CD14-positive monocyte (primary cell): ENCODE measurements at regions not wholly inside any gene's neighbourhood (a gene's known extent, or its start where the extent isn't known, plus 50 kb on each side); places are given as distances from the start of the nearest gene placed in this dataset.

Experiments
- DNase-seq, 3 donors: peaks; one replicate each; pipeline ENCODE4 v3.0.0-alpha.2; 2011 to 2022
- H2AFZ ChIP-seq: 2 replicates; pipeline ENCODE4 v1.6.0; 2012; ENCODE audit warnings: mild to moderate bottlenecking, low read depth, low read length, inconsistent platforms; ENCODE audit not compliant: insufficient read depth, poor library complexity, severe bottlenecking
- H3K27ac ChIP-seq, 2 donors: 1 replicate in 1 of 2; 2 replicates in 1 of 2; pipeline ENCODE4 v1.5.1; 2012 to 2013; ENCODE audit warnings: low read length in 2 of 2, control low read depth in 1 of 2, inconsistent platforms in 1 of 2, low read depth in 1 of 2, mild to moderate bottlenecking in 1 of 2
- H3K27me3 ChIP-seq, 2 donors: one replicate each; pipeline versions ENCODE4 v1.6.0 to v1.6.1; 2011 to 2013; ENCODE audit warnings: low read length in 2 of 2; ENCODE audit not compliant: control insufficient read depth in 2 of 2, insufficient read depth in 2 of 2
- H3K36me3 ChIP-seq, 2 donors: replicated peaks in 1 of 2; 1 replicate in 1 of 2; 2 replicates in 1 of 2; pipeline versions ENCODE4 v1.5.1 to v1.6.1; 2012 to 2013; ENCODE audit warnings: low read length in 2 of 2, control low read depth in 1 of 2, inconsistent platforms in 1 of 2, mild to moderate bottlenecking in 1 of 2; ENCODE audit not compliant: insufficient read depth in 2 of 2, control insufficient read depth in 1 of 2
- H3K4me1 ChIP-seq, 2 donors: 1 replicate in 1 of 2; 2 replicates in 1 of 2; pipeline versions ENCODE4 v1.5.1 to v1.6.1; 2012 to 2013; ENCODE audit warnings: low read length in 2 of 2, control low read depth in 1 of 2, inconsistent platforms in 1 of 2, mild to moderate bottlenecking in 1 of 2, moderate library complexity in 1 of 2; ENCODE audit not compliant: insufficient read depth in 2 of 2, control insufficient read depth in 1 of 2
- H3K4me2 ChIP-seq: replicated peaks from 2 replicates; pipeline ENCODE3; 2012; ENCODE audit warnings: low read length, moderate library complexity, mild to moderate bottlenecking; ENCODE audit not compliant: poor library complexity, severe bottlenecking; ENCODE audit errors: extremely low read depth
- H3K4me3 ChIP-seq, 3 experiments: fragments of 200-600 bp in 1 of 3; sonication (generic) in 1 of 3; replicated peaks in 1 of 3; 1 replicate in 2 of 3; 2 replicates in 1 of 3; pipeline ENCODE4 v1.5.1; 2011 to 2013; ENCODE audit warnings: low read length in 3 of 3, mild to moderate bottlenecking in 3 of 3, control low read depth in 2 of 3, low read depth in 2 of 3, inconsistent platforms in 1 of 3, moderate library complexity in 1 of 3
- H3K79me2 ChIP-seq: 2 replicates; pipeline ENCODE4 v1.6.0; 2012; ENCODE audit warnings: mild to moderate bottlenecking, control low read depth, inconsistent platforms, low read length, moderate library complexity; ENCODE audit not compliant: insufficient read depth
- H3K9ac ChIP-seq: 2 replicates; pipeline ENCODE4 v1.6.0; 2017; ENCODE audit warnings: low read length, mild to moderate bottlenecking; ENCODE audit not compliant: insufficient read depth, poor library complexity, severe bottlenecking
- H3K9me3 ChIP-seq, 2 donors: replicated peaks in 1 of 2; 1 replicate in 1 of 2; 2 replicates in 1 of 2; pipeline versions ENCODE4 v1.5.1 to v1.6.1; 2012 to 2013; ENCODE audit warnings: low read length in 2 of 2, control low read depth in 1 of 2; ENCODE audit not compliant: control insufficient read depth in 1 of 2, insufficient read depth in 1 of 2
- H4K20me1 ChIP-seq: 2 replicates; pipeline ENCODE4 v1.6.0; 2012; ENCODE audit warnings: mild to moderate bottlenecking, low read length, control low read depth, moderate library complexity; ENCODE audit not compliant: insufficient read depth
- H3K27ac Mint-ChIP-seq, 7 donors: one replicate each; pipeline ENCODE4 v1.8.0; 2020; ENCODE audit warnings: mild to moderate bottlenecking in 7 of 7, mixed read lengths in 7 of 7, moderate library complexity in 6 of 7, inconsistent platforms in 2 of 7
- H3K27me3 Mint-ChIP-seq, 3 donors: one replicate each; pipeline ENCODE4 v1.8.0; 2021 to 2022; ENCODE audit warnings: low read depth in 3 of 3, mild to moderate bottlenecking in 3 of 3, mixed read lengths in 3 of 3, moderate library complexity in 3 of 3, inconsistent platforms in 1 of 3
- H3K36me3 Mint-ChIP-seq, 2 donors: one replicate each; pipeline ENCODE4 v1.8.0; 2020; ENCODE audit warnings: mixed read lengths in 2 of 2, inconsistent platforms in 1 of 2, mild to moderate bottlenecking in 1 of 2
- H3K4me1 Mint-ChIP-seq: one replicate; pipeline ENCODE4 v1.8.0; 2020; ENCODE audit warnings: mild to moderate bottlenecking, mixed read lengths
- H3K4me3 Mint-ChIP-seq, 2 donors: one replicate each; pipeline ENCODE4 v1.8.0; 2020; ENCODE audit warnings: mild to moderate bottlenecking in 2 of 2, mixed read lengths in 2 of 2, moderate library complexity in 1 of 2
- H3K9me3 Mint-ChIP-seq, 7 donors: one replicate each; pipeline ENCODE4 v1.8.0; 2020 to 2022; ENCODE audit warnings: mixed read lengths in 7 of 7, mild to moderate bottlenecking in 6 of 7, moderate library complexity in 6 of 7, inconsistent platforms in 2 of 7
- WGBS: methylation state at CpG from one replicate; pipeline ENCODE4 v1.1.5; 2013; ENCODE audit warnings: missing lambda C conversion rate; ENCODE audit not compliant: insufficient coverage; 5-methylcytosine and 5-hydroxymethylcytosine counted together
- intact Hi-C, 2 donors: fragments of 100-400 bp; cut with micrococcal nuclease; formaldehyde crosslinking; loops; one replicate each; pipeline versions ENCODE4 v1.15.0 to v1.15.1; 2023
- TF ChIP-seq, protein P1 (sequence below): fragments of 200-600 bp; IDR thresholded peaks from one replicate; pipeline ENCODE4 v1.8.0; 2022; ENCODE audit warnings: antibody characterized with exemption, mild to moderate bottlenecking

DNA sequence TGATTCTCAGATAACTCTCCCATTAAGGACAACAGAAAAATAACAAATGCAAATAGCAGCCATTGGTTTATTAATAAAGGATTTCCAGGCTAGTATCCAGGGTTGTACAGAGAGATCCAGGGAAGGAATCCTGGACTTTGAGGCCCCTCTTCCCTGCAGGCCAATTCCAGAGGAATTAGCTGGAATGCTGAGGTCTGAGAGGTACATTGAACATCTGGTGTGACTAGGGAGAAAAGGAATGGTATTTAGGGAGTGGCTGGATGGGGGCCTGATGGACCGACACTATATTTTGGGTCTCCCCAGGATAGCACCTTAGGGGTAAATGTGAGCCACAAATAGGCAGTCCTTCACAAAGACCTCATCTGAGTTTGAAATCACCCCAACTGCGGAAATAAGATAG is 924.5 kb downstream of the AACS start:
- Histone ChIP-seq H3K27ac (no peak overlapping the region), H4K20me1 (no peaks in the 10 kb centered on the region), H3K4me1 (no peaks in the 10 kb centered on the region), H3K79me2 (no peaks in the 10 kb centered on the region), H2AFZ (no peak overlapping the region), H3K9ac (no peak overlapping the region), H3K36me3 (no peaks in the 10 kb centered on the region), H3K4me2 (no peak overlapping the region), H3K4me3 (no peak overlapping the region), H3K9me3 (no peaks in the 10 kb centered on the region), H3K27me3 (no peaks in the 10 kb centered on the region)
- Mint-ChIP-seq H3K27ac (no peak overlapping the region), H3K36me3 (no peaks in the 10 kb centered on the region), H3K9me3 (peaks cover 0 to 4% (median 1%) of the 10 kb centered on the region in 7 donors), H3K4me3 (no peak overlapping the region), H3K4me1 (no peaks in the 10 kb centered on the region), H3K27me3 (peaks cover 2 to 10% (median 7%) of the 10 kb centered on the region in 3 donors)
- TF ChIP-seq, protein P1, sequence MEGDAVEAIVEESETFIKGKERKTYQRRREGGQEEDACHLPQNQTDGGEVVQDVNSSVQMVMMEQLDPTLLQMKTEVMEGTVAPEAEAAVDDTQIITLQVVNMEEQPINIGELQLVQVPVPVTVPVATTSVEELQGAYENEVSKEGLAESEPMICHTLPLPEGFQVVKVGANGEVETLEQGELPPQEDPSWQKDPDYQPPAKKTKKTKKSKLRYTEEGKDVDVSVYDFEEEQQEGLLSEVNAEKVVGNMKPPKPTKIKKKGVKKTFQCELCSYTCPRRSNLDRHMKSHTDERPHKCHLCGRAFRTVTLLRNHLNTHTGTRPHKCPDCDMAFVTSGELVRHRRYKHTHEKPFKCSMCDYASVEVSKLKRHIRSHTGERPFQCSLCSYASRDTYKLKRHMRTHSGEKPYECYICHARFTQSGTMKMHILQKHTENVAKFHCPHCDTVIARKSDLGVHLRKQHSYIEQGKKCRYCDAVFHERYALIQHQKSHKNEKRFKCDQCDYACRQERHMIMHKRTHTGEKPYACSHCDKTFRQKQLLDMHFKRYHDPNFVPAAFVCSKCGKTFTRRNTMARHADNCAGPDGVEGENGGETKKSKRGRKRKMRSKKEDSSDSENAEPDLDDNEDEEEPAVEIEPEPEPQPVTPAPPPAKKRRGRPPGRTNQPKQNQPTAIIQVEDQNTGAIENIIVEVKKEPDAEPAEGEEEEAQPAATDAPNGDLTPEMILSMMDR, result no peak
- no CpG with 5 or more reads among the region's 2 CpGs for WGBS
- DNase-seq, result no peak
- intact Hi-C loops, result no loop called here

DNA sequence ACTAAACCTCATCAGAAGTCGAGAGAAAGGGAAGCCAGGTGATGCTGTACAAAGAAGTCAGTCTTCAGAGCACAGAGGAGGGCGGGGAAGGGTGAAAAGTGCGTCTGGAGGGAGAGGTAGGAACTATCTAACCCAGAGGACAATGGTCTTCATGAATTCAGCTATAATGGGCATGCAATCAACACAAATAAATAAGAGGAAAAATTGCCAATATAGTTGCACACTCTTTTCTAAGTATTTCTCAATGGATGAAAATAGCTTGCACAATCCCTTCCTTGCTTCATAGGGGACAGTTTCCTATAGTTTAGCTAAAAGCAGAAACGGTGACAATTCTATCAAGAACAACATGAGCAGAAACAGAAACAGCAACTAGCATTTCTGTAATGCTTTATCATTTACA is 931.2 kb downstream of the AACS start:
- H3K36me3 Mint-ChIP-seq, result no peaks in the 10 kb centered on the region
- Histone ChIP-seq H3K9ac (no peak overlapping the region), H3K27me3 (no peaks in the 10 kb centered on the region), H3K27ac (no peak overlapping the region), H3K36me3 (no peaks in the 10 kb centered on the region), H3K79me2 (no peaks in the 10 kb centered on the region), H2AFZ (no peak overlapping the region), H3K4me1 (no peaks in the 10 kb centered on the region), H3K4me3 (no peak overlapping the region), H3K9me3 (no peaks in the 10 kb centered on the region), H4K20me1 (no peaks in the 10 kb centered on the region), H3K4me2 (no peak overlapping the region)
- TF ChIP-seq, protein P1, result no peak
- no peaks in the 10 kb centered on the region for H3K4me1 Mint-ChIP-seq
- intact Hi-C loops, result no loop called here
- H3K4me3 Mint-ChIP-seq, result peak overlapping the region in 1 of 2 donors; percentile 14
- no CpG with 5 or more reads among the region's 4 CpGs for WGBS
- no peaks in the 10 kb centered on the region for H3K27me3 Mint-ChIP-seq
- peaks cover 0 to 6% (median 0%) of the 10 kb centered on the region in 7 donors for H3K9me3 Mint-ChIP-seq
- no peak overlapping the region for H3K27ac Mint-ChIP-seq
- peak in 1 of 3 donors; percentile 14 for DNase-seq
